Esophagus mucosa (tissue), 1 donor: ENCODE measurements at regions not wholly inside any gene's neighbourhood (a gene's known extent, or its start where the extent isn't known, plus 50 kb on each side); places are given as distances from the start of the nearest gene placed in this dataset.
"Not testable (repeated sequence)": the region's sequence is repeated elsewhere in the genome, so short reads cannot be mapped to it uniquely, and the experiment has no call there.

Source experiments
- ATAC-seq: fragments of 200-7000 bp; cut with Tn5 transposase; one replicate; pipeline ENCODE4 v1.9.1; 2020
- donor health status: DM: yes; HTN: yes; CAD: no.

DNA sequence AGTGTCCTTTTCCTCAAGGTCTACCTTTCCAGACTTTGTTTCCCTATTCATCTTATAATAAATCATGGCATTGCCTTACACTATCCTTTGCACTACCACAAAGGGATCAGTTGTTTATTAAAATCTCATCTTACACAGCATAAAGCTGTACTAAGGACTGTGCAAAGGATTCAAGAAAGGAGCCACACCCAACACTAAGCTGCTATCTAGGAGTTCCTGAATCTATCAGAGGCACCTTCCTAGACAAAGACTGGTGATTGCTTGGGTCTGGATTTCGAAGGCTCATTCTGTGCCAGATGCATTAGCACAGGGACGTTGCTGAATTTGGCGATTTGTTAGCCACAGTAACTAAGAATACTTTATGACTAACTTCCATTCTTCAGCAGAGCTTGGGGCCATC is 412.0 kb downstream of the NUP35 start:
- ATAC-seq, result no peak

DNA sequence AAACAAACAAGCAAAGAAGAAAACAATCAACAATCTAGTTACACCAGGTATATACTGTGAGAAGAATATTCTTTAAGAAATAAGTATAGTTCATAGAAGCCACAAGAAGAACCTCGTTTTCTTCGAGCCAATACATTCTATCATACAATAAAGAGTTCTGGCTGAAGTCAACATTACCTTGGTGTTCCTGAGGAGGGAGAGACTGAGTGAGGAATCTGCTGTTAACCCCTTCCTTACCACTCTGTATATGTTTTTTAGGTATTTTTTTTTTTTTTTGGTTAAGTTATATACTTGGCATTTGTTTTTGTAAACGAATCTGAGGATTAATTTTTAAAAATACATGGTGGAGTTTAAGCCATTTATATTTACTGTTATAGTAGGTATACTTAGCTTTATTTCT is 412.5 kb downstream of the NUP35 start:
- ATAC-seq, result no peak

DNA sequence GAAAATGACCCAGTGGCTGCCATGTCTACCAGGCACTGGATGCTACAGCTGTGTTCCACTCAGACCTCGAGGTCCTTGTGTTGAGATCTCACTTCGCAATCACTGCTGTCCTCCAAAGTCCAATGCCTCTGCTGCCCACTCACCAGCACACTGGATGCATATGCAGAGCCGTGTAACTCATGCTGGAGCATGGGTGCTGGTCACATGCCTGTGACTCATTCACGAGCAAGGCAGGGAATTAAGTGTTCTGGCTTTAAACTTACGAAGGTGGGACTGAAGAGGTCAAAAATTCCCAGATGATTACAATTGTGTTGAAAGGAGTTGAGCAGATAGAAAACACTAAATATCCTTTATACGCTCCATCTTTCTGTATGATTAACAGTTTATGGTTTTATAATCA is 417.5 kb downstream of the NUP35 start:
- ATAC-seq, result peak; percentile 54

DNA sequence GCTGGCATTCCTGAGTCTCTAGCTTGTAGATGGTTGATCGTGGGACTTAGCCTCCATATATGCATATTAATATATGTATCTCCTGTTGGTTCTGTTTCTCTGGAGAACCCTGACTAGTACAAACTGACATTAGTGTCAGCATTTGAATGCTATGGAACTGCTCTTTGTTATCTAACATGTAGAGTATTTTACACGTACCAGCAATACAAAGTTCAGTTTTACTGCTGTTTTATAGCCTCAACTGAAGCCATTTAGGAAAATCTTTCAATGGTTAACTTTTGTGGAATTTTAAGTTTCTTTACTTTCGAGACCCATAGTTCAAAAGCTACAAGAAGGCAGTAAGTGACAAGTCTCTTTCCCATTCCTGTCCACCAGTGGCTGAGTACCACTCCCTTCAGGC is 418.4 kb downstream of the NUP35 start:
- no peak for ATAC-seq

- ATAC-seq, result no peak
These were observed 419.0 kb downstream of the NUP35 start for GRCh38 chr2:183543222-183543621.

- no peak for ATAC-seq
These were observed 419.5 kb downstream of the NUP35 start for GRCh38 chr2:183543731-183544130.

GRCh38 chr2:183546560-183547350 is 422.5 kb downstream of the NUP35 start:
- ATAC-seq, result not testable (repeated sequence)

DNA sequence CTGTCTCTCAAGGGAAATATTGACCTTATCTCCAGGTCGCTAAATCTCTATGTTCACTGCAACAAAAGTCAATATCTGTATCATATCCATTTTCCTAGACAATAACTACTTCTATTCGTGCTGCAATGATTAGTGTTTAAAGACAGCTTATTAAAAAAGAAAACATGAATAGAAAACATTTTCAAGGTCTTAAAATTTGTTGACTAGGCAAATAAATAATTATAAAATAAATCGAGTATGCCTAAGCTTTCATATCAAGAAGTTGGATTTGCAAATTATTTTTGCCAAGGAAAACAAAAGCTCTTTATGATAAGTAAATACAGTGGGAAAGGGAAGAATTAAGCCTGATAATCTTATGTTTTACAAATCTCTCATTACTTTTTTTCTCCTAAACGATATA is 428.5 kb downstream of the NUP35 start:
- no peak for ATAC-seq

GRCh38 chr2:183564726-183565125 is 440.5 kb downstream of the NUP35 start:
- ATAC-seq, result no peak

- ATAC-seq, result no peak
These were observed 451.2 kb downstream of the NUP35 start for GRCh38 chr2:183575481-183575880.

- ATAC-seq, result no peak
These were observed 455.4 kb downstream of the NUP35 start for GRCh38 chr2:183579686-183580085.

- ATAC-seq, result no peak
These were observed 468.0 kb downstream of the NUP35 start for GRCh38 chr2:183592271-183592670.

GRCh38 chr2:183594150-183594549 is 469.9 kb downstream of the NUP35 start:
- ATAC-seq, result no peak

- ATAC-seq, result peak; percentile 31
These were observed 473.6 kb downstream of the NUP35 start for GRCh38 chr2:183597841-183598240.

DNA sequence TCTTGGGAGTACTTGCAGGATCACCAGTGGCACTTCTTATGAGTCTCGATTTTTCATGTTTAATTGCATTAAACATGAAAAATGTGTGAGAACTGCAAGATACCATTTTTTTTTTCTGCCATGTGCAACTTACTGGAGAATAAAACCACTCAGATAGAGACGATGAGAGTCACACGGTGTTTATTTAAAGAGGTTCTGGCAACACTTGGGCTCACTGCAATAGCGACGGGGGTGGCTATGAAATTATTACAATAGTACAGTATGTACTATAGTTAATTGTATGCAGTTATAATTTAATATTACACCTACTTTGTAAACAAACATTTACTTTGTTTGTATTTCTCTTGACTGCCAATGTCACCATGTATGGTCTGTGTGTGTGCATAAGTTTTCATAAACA is 479.8 kb downstream of the NUP35 start:
- ATAC-seq, result no peak

GRCh38 chr2:183605440-183605839 is 481.2 kb downstream of the NUP35 start:
- ATAC-seq, result no peak

- no peak for ATAC-seq
These were observed 481.9 kb downstream of the NUP35 start for GRCh38 chr2:183606022-183606717.

DNA sequence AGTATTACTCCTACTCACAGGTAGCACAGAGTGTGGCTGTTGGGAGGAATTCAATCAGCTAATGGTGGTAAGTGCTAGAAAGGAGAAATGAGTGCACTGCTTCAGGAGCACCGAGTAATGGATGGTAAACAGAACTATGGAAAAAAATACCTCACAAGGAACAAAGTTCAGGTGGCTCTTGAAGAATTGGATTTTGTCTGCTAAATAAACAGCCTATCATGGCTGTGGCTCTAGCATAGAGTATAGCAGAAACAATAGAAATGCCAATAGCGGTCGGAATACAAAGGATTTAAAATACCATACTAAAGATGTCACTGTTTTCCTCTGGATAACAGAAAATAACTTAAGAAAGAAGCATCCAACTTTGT is 482.5 kb downstream of the NUP35 start:
- no peak for ATAC-seq

GRCh38 chr2:183607995-183608394 is 483.8 kb downstream of the NUP35 start:
- no peak for ATAC-seq

DNA sequence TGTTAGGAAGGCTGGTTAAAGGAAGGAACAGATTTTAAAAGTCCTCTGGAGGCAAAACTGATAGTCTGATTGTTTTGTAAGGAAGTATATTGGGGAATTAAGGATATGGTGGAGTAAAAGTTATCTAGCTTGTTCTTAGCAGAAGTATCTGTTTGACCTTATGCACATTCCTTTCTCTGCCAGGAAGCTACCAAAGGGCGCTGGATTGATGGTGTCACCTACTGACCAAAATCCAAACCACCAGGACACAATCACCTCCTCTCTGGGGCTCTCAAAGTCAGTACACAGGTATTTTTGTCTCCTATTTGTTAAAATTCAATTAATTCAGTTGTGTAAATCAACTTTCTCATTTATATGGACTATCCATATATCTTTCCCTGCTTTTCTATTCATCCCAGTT is 484.5 kb downstream of the NUP35 start:
- ATAC-seq, result no peak

GRCh38 chr2:183610724-183611123 is 486.5 kb downstream of the NUP35 start:
- no peak for ATAC-seq

GRCh38 chr2:183614799-183615435 is 490.7 kb downstream of the NUP35 start:
- ATAC-seq, result no peak

- no peak for ATAC-seq
These were observed 499.0 kb downstream of the NUP35 start for GRCh38 chr2:183623227-183623626.

GRCh38 chr2:183630964-183631363 is 506.7 kb downstream of the NUP35 start:
- ATAC-seq, result no peak
